SJCRH30 (cell line): ENCODE measurements at regions not wholly inside any gene's neighbourhood (a gene's known extent, or its start where the extent isn't known, plus 50 kb on each side); places are given as distances from the start of the nearest gene placed in this dataset.

Experiments used
- DNase-seq, 2 experiments: peaks; one replicate each; pipeline ENCODE4 v3.0.0-alpha.2; 2015 to 2020
- H3K27ac ChIP-seq: fragments of 250-450 bp; sonication (Bioruptor Pico); 2 replicates; pipeline ENCODE4 v1.5.1; 2020; ENCODE audit warnings: mild to moderate bottlenecking, moderate library complexity
- H3K27me3 ChIP-seq: fragments of 250-450 bp; sonication (Bioruptor Pico); 2 replicates; pipeline ENCODE4 v1.5.1; 2020; ENCODE audit warnings: mild to moderate bottlenecking, moderate library complexity
- H3K36me3 ChIP-seq: fragments of 250-450 bp; sonication (Bioruptor Pico); 2 replicates; pipeline ENCODE4 v1.5.1; 2020; ENCODE audit warnings: mild to moderate bottlenecking, moderate library complexity
- H3K4me1 ChIP-seq: fragments of 250-450 bp; sonication (Bioruptor Pico); 2 replicates; pipeline ENCODE4 v1.5.1; 2020; ENCODE audit warnings: mild to moderate bottlenecking, moderate library complexity
- H3K4me3 ChIP-seq: fragments of 250-450 bp; sonication (Bioruptor Pico); 2 replicates; pipeline ENCODE4 v1.5.1; 2020; ENCODE audit warnings: mild to moderate bottlenecking, moderate library complexity
- H3K9me3 ChIP-seq: fragments of 250-450 bp; sonication (Bioruptor Pico); replicated peaks from 2 replicates; pipeline ENCODE4 v1.5.1; 2020; ENCODE audit warnings: mild to moderate bottlenecking, moderate library complexity

- Histone ChIP-seq H3K9me3 (no peaks in the 10 kb centered on the region), H3K4me3 (no peak overlapping the region), H3K36me3 (no peaks in the 10 kb centered on the region), H3K4me1 (no peaks in the 10 kb centered on the region), H3K27me3 (no peaks in the 10 kb centered on the region), H3K27ac (no peak overlapping the region)
- DNase-seq, result no peak
Observed at GRCh38 chr11:113634940-113635575, 71.0 kb downstream of the TMPRSS5 start.

GRCh38 chr11:113632981-113633380, 73.1 kb downstream of the TMPRSS5 start:
- DNase-seq, result no peak

GRCh38 chr11:113629562-113629961, 76.5 kb downstream of the TMPRSS5 start:
- H3K4me1 ChIP-seq, result no peaks in the 10 kb centered on the region
- no peak overlapping the region for H3K4me3 ChIP-seq
- H3K27me3 ChIP-seq, result no peaks in the 10 kb centered on the region
- DNase-seq, result no peak
- no peak overlapping the region for H3K27ac ChIP-seq
- H3K9me3 ChIP-seq, result no peaks in the 10 kb centered on the region
- H3K36me3 ChIP-seq, result no peaks in the 10 kb centered on the region

More at GRCh38 chr11:113632981-113633380, 73.1 kb downstream of the TMPRSS5 start:
- no peaks in the 10 kb centered on the region for H3K9me3 ChIP-seq
- no peaks in the 10 kb centered on the region for H3K4me1 ChIP-seq
- no peak overlapping the region for H3K4me3 ChIP-seq
- H3K36me3 ChIP-seq, result no peaks in the 10 kb centered on the region
- no peak overlapping the region for H3K27ac ChIP-seq
- H3K27me3 ChIP-seq, result no peaks in the 10 kb centered on the region

DNA sequence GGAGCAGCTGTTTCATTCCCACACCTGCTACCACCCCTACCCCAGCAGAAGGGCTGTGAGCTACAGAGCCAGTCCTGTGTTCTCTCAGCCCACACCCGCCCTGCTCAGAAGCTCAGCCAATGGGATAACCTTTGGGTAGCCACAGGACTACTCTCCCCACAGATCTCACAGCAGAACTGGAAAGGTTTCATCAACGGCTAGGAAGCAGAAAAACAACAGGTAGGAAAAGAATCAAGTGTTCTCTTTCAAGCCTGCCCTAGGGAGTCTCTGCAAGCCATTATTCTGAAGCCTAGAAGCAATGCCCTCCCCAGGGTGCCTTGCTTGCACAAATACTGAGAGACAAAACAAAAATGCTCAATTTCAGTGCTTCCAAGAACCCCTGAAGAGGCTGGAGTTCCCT, 77.2 kb downstream of the TMPRSS5 start:
- DNase-seq, result peak; percentile 13 to 33
- no peak overlapping the region for H3K4me3 ChIP-seq
- H3K9me3 ChIP-seq, result no peaks in the 10 kb centered on the region
- H3K27me3 ChIP-seq, result no peaks in the 10 kb centered on the region
- no peaks in the 10 kb centered on the region for H3K36me3 ChIP-seq
- no peak overlapping the region for H3K27ac ChIP-seq
- no peaks in the 10 kb centered on the region for H3K4me1 ChIP-seq

GRCh38 chr11:113627946-113628345, 78.2 kb downstream of the TMPRSS5 start:
- H3K27me3 ChIP-seq, result no peaks in the 10 kb centered on the region
- no peak overlapping the region for H3K4me3 ChIP-seq
- H3K27ac ChIP-seq, result no peak overlapping the region
- no peaks in the 10 kb centered on the region for H3K4me1 ChIP-seq
- no peak for DNase-seq
- H3K9me3 ChIP-seq, result no peaks in the 10 kb centered on the region
- H3K36me3 ChIP-seq, result no peaks in the 10 kb centered on the region

- no peak overlapping the region for H3K27ac ChIP-seq
- H3K36me3 ChIP-seq, result no peaks in the 10 kb centered on the region
- H3K4me3 ChIP-seq, result no peak overlapping the region
- H3K9me3 ChIP-seq, result no peaks in the 10 kb centered on the region
- no peaks in the 10 kb centered on the region for H3K27me3 ChIP-seq
- DNase-seq, result no peak
- no peaks in the 10 kb centered on the region for H3K4me1 ChIP-seq
Observed at GRCh38 chr11:113627297-113627696, 78.8 kb downstream of the TMPRSS5 start.

DNA sequence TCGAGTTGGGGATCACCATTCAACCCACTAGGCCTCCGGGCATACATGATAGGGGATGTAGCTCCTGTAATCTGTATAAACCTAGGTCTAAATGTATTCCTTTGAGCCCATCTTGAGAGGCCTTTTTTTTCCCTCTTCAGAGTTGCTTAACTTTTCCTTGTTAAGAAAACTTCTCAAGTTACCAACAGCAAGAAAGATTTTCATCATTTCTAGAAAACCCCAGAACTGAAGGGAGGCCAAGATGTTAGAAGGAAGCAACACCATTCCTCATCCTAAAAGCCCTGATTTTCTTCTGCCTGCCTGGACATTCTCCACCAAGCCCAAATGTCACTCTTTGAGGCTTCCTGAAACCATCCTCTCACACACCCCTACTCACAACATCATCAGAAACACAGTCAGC, 79.4 kb downstream of the TMPRSS5 start:
- DNase-seq, result no peak
- Histone ChIP-seq H3K9me3 (no peaks in the 10 kb centered on the region), H3K27me3 (no peaks in the 10 kb centered on the region), H3K4me1 (no peaks in the 10 kb centered on the region), H3K36me3 (no peaks in the 10 kb centered on the region), H3K4me3 (no peak overlapping the region), H3K27ac (no peak overlapping the region)

GRCh38 chr11:113623114-113623513, 83.0 kb downstream of the TMPRSS5 start:
- no peak for DNase-seq
- H3K4me3 ChIP-seq, result no peak overlapping the region
- no peaks in the 10 kb centered on the region for H3K9me3 ChIP-seq
- no peaks in the 10 kb centered on the region for H3K4me1 ChIP-seq
- no peaks in the 10 kb centered on the region for H3K27me3 ChIP-seq
- no peaks in the 10 kb centered on the region for H3K36me3 ChIP-seq
- no peak overlapping the region for H3K27ac ChIP-seq

GRCh38 chr11:113618360-113618759, 87.7 kb downstream of the TMPRSS5 start:
- no peak overlapping the region for H3K4me3 ChIP-seq
- no peaks in the 10 kb centered on the region for H3K4me1 ChIP-seq
- no peaks in the 10 kb centered on the region for H3K27me3 ChIP-seq
- H3K27ac ChIP-seq, result no peak overlapping the region
- H3K36me3 ChIP-seq, result no peaks in the 10 kb centered on the region
- no peak for DNase-seq
- H3K9me3 ChIP-seq, result no peaks in the 10 kb centered on the region

DNA sequence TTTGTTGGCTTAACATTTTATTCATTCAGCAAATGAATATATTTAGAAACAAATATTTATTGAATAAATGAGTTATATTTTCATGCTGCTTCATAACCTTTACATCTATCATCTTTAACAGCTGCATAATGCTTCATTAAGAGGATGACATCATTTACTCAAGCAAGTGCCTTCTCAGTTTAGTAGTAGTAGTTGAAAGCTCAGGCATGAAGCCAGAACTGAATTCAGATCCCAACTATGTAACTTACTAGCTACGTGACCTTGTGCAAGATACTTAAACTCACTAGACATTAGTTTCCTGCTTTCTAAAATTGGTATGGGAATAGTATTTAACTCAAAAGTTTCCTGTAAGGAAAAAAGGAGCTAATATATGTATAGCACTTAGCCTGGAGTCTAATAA, 90.3 kb downstream of the TMPRSS5 start:
- no peak for DNase-seq
- H3K27ac ChIP-seq, result no peak overlapping the region
- no peaks in the 10 kb centered on the region for H3K4me1 ChIP-seq
- no peak overlapping the region for H3K4me3 ChIP-seq
- H3K27me3 ChIP-seq, result no peaks in the 10 kb centered on the region
- no peaks in the 10 kb centered on the region for H3K36me3 ChIP-seq
- H3K9me3 ChIP-seq, result no peaks in the 10 kb centered on the region

GRCh38 chr11:113615098-113615497, 91.0 kb downstream of the TMPRSS5 start:
- H3K27me3 ChIP-seq, result no peaks in the 10 kb centered on the region

DNA sequence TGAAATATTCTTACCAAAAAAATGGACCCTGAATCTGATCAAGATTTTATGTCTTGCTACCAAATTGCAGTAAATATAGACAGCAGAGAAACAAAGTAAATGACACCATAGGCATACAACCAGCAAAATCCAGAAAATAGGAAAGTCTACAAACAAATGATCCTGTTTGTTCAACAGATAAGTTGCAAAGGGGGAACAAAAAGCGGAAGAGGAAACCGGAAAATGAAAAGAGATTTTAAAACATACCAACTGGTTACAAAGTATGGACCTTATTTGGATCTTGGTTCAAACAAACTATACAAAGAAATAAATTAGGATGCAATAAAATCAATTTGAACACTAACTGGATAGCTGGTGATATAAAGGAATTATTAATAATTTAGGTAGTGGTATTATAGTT, 92.0 kb downstream of the TMPRSS5 start:
- Histone ChIP-seq H3K4me1 (no peaks in the 10 kb centered on the region), H3K9me3 (no peaks in the 10 kb centered on the region), H3K36me3 (no peaks in the 10 kb centered on the region), H3K27me3 (no peaks in the 10 kb centered on the region), H3K27ac (no peak overlapping the region), H3K4me3 (no peak overlapping the region)
- no peak for DNase-seq

More at GRCh38 chr11:113615098-113615497, 91.0 kb downstream of the TMPRSS5 start:
- no peak overlapping the region for H3K4me3 ChIP-seq
- H3K36me3 ChIP-seq, result no peaks in the 10 kb centered on the region
- H3K9me3 ChIP-seq, result no peaks in the 10 kb centered on the region
- H3K4me1 ChIP-seq, result no peaks in the 10 kb centered on the region
- no peak overlapping the region for H3K27ac ChIP-seq
- peak; percentile 36 to 70 for DNase-seq

DNA sequence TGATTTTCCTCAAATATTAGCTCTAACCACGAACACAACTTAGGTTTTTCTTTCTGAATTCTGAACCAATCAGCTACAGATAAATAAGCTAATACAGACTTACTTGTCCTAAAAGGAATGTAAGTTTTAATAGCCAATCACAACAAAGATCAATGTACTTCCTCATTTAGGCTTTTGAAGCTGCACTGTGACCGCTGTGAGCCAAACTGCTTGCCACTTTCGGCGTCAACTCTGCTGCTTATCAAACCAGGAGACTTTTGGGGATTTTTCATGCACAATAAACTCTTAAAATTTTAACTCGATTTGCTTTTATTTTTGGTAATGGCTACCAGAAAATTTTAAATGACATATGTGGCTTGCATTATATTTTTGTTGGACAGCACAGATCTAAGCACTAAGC, 92.5 kb downstream of the TMPRSS5 start:
- no peaks in the 10 kb centered on the region for H3K36me3 ChIP-seq
- H3K4me3 ChIP-seq, result no peak overlapping the region
- no peaks in the 10 kb centered on the region for H3K27me3 ChIP-seq
- no peak for DNase-seq
- no peaks in the 10 kb centered on the region for H3K4me1 ChIP-seq
- H3K27ac ChIP-seq, result no peak overlapping the region
- no peaks in the 10 kb centered on the region for H3K9me3 ChIP-seq

GRCh38 chr11:113604186-113604585, 101.9 kb downstream of the TMPRSS5 start:
- Histone ChIP-seq H3K27ac (no peak overlapping the region), H3K4me1 (no peaks in the 10 kb centered on the region), H3K27me3 (no peaks in the 10 kb centered on the region), H3K36me3 (no peaks in the 10 kb centered on the region), H3K4me3 (no peak overlapping the region), H3K9me3 (no peaks in the 10 kb centered on the region)
- no peak for DNase-seq

GRCh38 chr11:113603277-113604059, 102.6 kb downstream of the TMPRSS5 start:
- no peaks in the 10 kb centered on the region for H3K4me1 ChIP-seq
- no peaks in the 10 kb centered on the region for H3K27me3 ChIP-seq
- H3K27ac ChIP-seq, result no peak overlapping the region
- H3K4me3 ChIP-seq, result no peak overlapping the region
- DNase-seq, result peak in 1 of 2 experiments; percentile 9
- no peaks in the 10 kb centered on the region for H3K9me3 ChIP-seq
- no peaks in the 10 kb centered on the region for H3K36me3 ChIP-seq

GRCh38 chr11:113602483-113602882, 103.6 kb downstream of the TMPRSS5 start:
- no peaks in the 10 kb centered on the region for H3K27me3 ChIP-seq
- no peaks in the 10 kb centered on the region for H3K4me1 ChIP-seq
- H3K4me3 ChIP-seq, result no peak overlapping the region
- DNase-seq, result no peak
- H3K9me3 ChIP-seq, result no peaks in the 10 kb centered on the region
- no peaks in the 10 kb centered on the region for H3K36me3 ChIP-seq
- H3K27ac ChIP-seq, result no peak overlapping the region
